HS-27A (cell line): ENCODE measurements at regions not wholly inside any gene's neighbourhood (a gene's known extent, or its start where the extent isn't known, plus 50 kb on each side); places are given as distances from the start of the nearest gene placed in this dataset.
A peak's percentile ranks its signal among the peaks of the same experiment; 100 is the strongest.
"Not testable (repeated sequence)": the region's sequence is repeated elsewhere in the genome, so short reads cannot be mapped to it uniquely, and the experiment has no call there.

Source experiments
- DNase-seq: peaks from one replicate; pipeline ENCODE4 v3.0.0-alpha.2; 2012; ENCODE audit warnings: low read depth, missing footprints

DNA sequence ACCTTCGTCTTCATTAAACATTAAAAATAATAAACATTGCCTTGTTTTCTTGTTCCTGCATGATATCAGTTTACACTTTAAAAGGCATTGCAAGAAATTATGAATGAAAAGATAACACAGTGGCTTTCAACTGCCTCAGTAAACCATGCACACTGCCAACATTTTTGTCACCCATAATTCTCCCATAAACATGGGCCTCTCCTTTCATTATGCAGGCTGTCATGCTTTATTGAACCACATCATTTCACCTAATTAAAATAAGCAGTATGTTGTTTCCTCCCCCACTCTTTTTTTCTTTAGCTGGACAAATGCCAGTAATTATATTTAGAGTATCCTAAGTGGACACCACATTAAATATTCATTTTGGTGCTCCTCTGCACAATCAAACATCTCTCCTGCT, 1566.5 kb upstream of the SLC10A2 start:
- DNase-seq = no peak

DNA sequence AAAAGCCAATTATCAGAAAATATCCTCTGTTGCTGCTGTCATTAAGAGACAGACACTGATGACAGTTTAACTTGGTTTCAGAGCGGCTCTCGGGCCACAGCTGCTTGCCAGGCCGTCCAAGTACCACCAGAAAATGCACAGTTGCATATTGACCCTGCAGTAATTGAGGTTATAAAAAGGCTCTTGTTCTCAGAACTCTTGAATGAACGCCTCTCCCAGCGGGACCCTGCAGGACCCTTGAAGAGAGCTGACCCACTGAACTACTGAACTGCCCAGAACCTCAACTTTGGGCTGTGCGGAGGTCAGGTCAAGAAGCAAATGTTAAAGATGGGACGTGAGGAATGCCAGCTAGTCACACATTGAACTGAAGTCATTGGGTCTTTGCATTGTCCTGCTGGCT, 1559.0 kb upstream of the SLC10A2 start:
- DNase-seq = no peak

DNA sequence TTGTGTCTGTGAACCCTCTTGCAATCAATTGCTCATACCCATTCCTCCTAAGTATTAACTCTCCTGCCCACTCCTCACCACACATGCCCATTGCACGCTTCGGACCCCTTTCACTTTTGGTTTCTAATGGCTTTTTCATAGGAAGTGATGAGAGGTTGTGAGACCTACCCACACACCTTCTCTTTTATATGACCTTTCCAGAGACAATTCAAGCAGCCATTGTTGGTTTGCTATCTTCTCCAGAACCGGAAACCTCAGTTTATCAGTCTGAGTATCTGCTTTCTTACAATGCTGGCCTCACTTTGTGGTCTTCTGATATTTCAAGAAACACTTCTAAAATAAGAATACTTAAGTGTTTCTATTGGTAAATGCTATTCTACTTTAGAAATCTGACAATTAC, 1550.8 kb upstream of the SLC10A2 start:
- no peak for DNase-seq

DNA sequence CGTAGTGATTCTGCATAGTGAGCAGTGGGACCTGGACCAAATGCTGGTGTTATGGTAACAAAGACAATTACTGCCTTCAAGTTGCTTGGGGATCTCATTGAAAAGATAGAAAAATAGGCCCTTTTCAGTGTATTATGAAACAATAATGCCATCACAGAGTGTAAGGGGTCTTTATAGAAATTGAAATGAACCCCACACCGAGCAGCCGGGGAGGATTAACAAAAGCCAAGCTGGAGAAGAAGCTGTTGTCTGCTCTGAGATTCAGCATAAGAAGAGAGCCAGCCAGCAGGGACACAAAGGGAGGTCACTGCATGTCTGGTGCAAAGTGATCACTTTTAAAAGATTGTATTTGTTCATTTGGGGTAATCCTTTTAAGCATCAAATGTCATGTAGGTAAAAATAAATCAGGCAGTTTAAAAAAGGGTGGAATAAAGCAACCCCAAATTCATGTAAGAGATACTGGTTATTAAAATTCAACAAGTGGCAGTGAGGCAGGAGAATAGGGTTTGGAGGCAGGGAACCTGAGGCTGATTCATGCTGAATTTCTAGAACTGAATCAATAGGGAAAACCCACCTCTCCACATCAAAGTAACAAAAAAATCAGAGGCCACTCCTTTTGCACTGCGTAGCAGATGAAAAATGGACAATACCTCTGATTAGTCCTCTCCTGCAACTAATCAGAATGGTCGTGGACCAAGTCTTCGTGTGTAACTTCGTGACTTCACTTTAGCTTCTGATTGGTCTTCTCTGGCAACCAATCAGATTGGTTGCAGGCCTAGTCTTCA, 1548.3 kb upstream of the SLC10A2 start:
- no peak for DNase-seq

DNA sequence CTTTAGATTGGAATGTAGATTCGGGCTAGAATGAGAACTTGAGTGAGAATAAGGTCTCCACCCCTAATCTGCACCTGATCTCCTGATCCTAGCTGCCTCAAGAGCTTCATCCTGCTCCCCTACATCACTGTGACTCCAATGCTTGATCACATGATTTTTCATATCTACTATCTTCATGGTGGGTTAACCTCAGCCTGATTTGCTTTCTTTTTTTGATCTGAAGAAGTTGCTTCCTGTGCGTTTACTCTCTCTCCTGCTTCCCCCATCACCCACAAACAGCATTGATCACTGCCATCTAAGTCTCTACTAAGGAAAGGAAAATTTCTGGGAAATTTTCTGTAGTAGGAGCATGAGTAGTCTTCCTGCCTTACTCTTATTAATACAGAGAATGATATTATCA, 1542.1 kb upstream of the SLC10A2 start:
- no peak for DNase-seq

DNA sequence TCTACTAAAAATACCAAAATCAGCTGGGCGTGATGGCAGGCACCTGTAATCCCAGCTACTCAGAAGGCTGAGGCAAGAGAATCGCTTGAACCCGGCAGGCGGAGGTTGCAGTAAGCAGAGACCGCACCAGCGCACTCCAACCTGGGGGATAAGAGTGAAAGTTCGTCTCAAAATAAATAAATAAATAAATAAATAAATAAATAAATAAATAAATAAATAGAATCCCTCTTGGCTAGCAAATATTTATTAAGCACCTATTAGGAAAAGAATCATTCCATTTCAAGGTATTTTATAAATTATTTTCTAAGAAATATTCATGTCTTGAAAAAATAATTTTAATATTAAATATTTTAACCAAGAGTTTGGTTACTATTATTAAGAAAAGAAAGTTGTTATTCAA, 1539.2 kb upstream of the SLC10A2 start:
- not testable (repeated sequence) for DNase-seq

DNA sequence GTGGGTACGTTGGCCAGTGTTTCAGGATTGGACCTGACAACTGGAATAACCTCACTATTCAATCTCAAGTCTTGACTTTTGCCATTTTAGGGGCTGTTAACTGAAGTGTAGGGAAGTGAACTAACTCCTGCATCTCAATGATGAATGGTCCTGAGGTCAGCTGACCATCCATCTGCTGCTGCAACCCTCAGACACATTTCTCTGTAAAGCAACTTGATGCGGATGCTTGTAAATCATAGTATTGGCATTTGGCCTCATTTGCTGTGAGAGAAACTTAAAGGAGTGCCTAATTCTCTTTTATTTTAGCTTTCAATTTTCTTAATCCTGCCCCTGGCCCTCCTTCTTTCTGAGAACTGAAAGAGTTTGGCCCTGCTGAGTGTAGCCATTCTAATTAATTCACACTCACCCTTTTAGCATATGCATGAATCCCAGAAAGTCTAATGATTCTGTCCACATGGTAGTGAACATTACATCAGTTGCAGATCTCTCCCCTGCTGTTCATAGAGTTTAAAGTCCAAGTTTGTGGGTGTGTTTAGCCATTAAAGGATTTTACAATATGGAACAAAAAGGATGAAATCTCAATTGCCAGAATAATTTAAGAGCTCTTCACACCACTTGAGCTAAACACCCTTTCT, 1531.4 kb upstream of the SLC10A2 start:
- no peak for DNase-seq

DNA sequence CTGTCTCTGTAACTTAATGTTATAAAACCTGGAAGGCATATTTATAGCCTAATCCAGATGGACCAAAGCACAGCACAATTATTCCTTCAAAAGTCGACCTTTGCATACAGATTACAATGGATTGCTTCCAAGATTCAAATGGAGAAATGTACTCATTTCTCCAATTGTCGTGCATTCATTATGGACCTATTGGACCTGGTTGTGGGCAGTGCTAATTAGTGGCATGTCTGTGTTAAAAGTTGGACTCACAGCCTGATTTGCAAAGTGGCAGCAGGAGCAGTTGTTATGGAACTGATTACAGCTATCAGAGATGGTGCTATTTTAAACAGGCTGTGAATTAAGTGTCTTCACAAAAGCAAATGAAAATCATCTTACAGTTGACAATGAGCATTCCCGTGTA, 1529.3 kb upstream of the SLC10A2 start:
- no peak for DNase-seq

DNA sequence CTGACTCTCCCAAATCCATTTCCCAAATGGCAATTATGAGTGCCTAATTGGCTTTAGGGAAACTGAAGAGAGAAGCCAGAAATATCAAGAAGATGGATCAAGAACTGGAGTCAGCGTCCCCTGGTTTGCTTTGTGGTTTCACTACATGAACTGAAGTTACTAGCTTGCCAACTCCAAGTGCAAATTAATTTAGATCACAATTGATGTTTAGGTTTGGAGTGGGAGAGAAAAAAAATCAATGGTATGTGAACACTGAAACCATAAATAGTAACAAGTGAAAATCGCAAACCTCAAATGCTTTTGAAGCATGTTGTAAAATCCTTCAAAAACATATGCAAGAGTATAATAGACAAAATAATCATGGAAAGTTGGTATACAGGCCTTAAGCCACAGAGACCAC, 1528.6 kb upstream of the SLC10A2 start:
- no peak for DNase-seq

DNA sequence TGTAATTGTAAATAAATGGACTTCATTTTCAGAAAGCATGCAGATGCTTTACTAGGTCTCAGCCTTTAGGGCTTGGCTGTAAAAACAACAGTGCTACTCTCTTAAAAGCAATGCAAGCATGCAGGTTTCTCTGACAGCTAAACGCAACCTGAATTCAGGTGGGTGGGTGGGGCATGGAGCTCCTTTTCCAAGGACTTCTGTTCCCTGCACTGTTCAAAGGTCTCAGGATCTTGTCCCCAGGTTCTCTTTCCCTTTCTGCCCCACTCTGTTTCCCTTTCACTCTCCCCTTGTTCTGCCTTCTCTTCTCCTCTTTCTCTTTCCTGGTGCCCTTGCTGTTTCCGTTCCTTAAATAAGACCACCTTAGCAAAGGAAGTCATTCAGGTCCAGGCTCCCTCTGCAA, 1527.5 kb upstream of the SLC10A2 start:
- DNase-seq = no peak

DNA sequence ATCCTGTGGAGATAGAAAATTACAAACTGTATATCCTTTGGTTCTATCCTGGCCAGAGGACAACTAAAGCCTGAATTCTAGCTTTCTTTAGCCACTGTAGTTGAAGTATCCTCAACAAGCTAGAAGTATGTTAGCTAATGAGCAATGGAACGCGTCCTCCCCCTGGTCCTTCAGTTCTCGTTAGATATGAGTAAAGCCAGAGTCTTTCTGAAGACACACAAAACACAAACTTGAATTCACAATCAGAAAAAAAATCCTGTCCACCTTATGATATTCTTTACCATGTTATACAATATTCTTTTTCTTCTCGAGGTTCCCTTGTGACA, 1527.0 kb upstream of the SLC10A2 start:
- no peak for DNase-seq

DNA sequence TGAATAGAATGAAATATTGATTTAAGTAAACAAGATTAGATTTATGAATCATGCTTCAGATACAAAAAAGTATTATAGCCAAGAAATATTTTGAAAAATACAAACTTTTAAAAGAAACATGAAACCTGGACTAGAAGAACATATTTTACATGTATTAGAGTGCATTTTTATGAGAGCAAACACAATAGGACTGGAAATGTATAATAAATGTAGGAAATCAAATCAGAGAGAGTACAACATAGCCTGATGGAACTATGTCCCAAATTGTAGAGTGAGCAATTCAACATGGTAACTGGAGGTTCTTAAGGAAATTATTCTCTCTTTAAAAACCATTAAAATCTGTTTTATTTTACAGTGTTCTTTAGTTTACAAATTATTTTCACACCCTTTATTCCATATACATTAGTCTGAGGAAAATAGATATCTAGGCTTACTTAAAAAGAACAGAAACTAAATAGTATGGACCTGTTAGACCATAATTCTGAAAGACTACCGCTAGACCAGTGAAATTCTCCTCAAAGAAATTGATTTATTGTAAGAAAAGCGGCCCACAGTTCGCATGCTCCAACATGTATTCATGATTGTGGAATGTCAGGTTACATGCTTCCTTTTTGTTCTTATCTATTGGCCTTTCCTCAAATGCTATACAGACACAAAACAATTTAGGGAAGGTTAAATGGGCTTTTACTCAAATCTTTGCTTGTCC, 1526.5 kb upstream of the SLC10A2 start:
- no peak for DNase-seq

DNA sequence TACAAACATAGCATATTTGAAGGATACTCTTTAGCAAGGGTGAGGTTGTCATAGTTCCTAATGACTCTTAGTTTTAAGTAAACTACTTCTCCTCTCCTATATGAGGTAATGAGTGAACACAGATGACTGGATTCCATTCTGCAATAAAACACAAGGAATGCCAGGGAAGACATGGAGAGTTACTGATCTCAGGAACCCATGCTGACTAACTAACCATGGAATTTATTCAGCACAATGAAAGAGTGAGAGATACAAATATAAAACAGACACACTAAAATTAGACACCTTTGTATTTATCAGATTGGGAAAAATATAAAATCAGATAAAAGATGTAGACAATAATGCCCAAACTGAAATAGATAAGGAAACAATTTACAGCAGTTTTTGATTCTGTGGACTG, 1525.9 kb upstream of the SLC10A2 start:
- peak; percentile 20 for DNase-seq

DNA sequence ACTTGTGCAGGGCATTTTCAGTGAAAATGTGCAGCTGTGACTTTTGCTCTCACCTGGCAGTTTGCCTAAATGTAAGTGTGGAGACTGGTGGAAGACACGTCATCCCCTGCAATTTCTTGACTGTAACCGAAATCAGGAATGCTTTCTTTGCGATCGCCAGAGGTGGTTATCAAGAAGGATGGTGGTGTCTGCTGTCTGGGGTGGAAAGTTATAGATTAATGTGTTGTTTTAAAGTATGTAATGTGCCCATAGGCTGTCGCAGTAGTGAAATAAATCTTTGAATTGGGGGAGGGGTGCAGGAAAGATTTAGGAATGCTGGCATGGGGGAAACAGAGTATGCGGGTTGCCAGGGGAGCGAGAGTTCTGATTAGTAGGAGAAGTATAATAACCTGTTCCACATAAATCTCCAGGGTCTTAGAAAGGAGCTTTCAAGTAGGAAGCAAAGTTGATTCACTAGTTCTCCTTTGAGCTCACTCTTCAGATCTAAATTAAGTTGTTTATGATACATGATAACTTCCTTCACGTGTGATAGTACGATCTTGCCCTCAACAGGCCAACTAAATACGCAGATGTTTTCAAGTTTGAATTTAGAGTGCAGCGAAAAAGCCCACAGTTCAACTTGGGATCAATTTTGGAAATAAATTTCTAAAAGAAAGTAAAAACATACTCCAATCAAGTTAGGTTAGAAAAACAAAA, 1520.0 kb upstream of the SLC10A2 start:
- DNase-seq = peak; percentile 11

DNA sequence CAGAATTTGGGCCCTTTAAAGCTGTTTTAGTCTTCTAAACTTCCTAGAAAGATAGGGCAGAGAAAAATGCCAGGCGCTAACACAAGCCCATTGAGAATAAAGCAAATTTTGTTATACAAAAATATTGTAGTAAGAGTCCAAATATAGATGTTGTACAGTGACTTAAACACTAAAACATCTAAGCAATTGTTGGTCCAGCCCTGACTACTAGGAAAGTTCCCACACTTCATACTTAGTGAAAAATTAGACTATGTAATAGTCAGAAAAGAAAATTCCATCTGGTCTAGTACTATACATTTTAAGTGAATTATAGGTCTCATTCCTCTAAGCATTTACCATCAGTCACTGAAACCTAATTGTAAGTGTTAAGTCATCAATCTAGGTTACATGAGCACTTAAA, 1518.3 kb upstream of the SLC10A2 start:
- DNase-seq = no peak

DNA sequence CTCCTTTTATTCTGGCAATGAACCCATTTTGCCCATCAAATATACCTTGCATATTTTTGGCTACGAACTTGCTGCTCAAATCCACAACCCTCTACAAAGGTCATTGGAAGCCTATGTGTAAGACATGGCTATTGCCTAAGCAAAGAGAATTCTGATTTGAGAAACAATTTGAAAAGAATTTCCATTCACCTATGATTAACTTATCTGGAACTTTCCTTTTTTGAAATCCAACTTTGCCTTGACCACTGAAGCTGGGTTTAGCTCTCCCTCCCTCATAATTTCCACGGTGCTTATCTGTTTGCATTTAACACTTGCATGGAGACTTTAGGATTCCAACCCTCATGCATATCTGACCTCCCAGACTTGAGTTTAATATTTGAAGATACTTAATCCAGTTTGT, 1514.7 kb upstream of the SLC10A2 start:
- DNase-seq = no peak

DNA sequence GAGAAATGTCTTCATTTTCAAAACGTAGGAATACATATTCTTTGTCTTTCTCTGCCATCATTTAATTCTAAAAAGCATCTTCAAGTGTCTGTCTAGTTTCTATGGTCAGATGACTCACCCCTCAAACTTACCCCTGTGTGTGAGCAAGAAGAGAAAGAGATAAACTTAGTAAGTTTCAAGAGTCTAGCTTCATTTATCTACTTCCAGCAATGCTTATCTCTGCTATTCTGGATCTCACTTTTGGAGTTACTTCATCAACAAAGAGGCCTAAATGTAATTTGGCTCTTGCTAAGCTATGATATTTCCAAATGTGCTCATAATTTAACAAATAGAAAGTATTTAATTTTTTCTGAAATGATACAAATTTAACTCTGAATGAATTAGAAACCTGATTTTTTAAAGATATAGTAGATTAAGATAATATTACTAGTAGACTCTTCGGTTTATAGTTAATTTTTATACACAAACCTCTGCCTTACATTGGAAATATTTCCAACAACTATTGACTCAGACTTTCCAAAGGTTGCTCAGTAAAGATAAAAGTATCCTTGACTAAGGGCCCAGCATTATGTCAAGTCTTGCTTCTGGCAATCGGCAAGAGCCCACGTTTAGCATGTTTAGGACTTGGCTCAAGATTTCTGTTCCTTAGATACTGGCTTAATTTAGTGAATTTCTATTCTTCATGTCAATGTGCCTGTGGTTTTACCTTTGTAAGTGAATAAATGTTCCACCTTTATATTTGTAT, 1511.0 kb upstream of the SLC10A2 start:
- DNase-seq = no peak

DNA sequence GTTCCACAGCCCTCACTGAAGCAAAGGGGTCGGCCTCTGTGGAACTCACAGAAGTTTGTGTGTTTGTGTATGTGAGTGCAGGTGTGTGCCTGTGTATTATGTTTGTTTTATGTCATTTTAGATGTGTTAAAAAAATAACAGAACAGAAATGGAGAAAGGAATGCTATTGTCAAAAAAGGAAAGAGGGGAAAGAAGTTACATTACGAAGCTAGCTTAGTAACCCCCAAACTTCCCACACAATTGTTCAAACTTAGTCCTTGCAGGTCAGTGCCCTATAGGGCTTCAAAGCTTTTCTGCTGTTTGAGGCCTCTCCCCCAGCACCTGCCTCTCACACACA, 1505.6 kb upstream of the SLC10A2 start:
- DNase-seq = no peak

DNA sequence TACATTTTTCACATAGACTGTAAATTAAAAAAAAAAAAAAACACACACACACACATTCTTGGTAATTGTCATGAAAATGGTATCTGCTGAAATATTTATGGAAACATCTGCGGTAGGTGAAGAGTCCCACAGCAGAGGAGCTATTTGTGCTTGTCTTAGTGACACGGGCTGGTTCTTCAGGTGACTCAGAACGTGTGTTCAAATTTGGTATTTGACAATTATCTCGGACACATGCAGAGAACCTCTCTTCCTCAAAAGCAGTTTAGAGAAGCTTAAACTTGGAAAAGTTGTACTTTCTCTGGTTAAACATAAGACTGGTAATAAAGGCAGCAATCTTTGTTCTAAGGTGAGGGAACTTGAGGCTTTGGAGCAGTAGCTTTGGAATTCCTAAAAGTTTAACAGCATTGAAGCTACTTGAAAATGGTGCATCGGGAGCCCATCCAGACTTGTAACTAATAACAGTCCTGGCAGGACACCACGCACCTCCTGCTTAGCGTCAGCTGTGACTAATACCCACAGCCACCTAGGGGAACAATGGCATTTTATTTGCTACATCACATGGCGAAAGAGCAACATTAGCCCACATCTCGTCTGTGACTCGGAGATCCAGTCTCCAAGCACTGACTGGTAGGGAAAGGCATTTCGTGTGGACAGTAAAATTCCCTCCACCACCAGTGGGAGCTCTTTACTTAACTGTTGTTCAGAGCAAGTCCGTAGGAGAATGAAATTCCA, 1505.1 kb upstream of the SLC10A2 start:
- peak; percentile 62 for DNase-seq

DNA sequence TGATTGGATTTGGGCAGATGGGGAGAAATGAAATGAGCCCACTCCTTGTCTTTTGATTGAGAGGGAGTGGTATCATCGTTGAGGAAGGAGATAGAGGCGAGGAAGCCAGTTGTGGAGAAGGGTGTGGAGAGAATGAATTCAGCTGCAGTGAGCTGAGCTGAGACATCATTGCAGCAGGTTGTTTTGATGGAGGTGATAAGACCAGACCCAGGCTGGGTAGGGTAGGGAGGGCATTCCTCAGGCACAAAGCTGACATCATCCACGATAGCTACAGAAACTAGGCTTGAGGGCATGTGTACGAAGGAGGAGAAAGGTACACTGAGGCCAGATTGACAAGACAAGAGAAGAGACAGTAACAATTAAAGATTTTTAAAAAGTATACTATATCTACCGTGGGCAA, 1500.9 kb upstream of the SLC10A2 start:
- DNase-seq = no peak

DNA sequence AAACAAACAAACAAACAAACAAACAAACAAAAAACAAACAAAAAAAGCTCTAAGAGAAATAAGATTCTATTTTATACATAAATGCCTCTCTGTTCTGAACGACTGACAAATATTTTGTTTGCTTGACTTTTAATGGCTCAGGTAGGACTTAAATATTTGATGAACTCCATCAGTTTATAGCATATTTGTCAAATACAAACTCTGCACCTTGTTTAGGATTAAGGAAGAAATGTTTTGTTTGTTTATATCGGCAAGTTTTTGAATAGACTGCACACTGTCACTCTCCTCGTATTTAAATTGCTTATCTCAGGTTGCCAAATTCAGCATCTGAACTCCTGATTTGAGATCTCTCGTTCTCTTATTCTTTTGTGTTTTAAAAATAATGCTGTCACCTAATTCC, 1499.7 kb upstream of the SLC10A2 start:
- DNase-seq = no peak

DNA sequence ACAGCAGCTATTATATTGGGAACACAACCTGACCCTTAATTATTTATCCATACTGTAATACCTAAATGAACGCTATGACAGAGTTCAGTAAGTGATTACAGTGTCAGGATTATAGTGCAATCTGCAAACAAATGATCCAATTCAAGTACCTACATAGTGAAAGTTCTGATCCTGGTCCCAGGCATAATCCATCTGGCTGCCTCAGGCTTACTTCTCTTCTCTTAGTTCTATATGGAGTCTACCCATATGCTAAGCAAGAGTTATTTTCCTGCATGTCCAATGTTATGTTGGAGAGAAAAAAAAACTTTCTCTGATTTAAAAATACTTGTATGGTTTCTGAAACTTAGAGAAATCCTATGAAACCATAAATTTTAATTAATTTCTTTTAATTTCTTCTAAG, 1487.7 kb upstream of the SLC10A2 start:
- no peak for DNase-seq
